NCI-H128 (cell line): ENCODE measurements at regions not wholly inside any gene's neighbourhood (a gene's known extent, or its start where the extent isn't known, plus 50 kb on each side); places are given as distances from the start of the nearest gene placed in this dataset.

Experiments
- DNase-seq: peaks from one replicate; lab custom pipeline; 2025; ENCODE audit not compliant: unreplicated experiment; lab: John Stamatoyannopoulos, UW

- DNase-seq: no peak
Observed at GRCh38 chr10:125222515-125223308, 62.3 kb upstream of the CTBP2 start.

- no peak for DNase-seq
Observed at GRCh38 chr10:125221716-125222115, 61.4 kb upstream of the CTBP2 start.

GRCh38 chr10:125219776-125220175 lies 59.4 kb upstream of the CTBP2 start:
- DNase-seq: no peak

- DNase-seq: no peak
Observed at GRCh38 chr10:125218967-125219366, 58.6 kb upstream of the CTBP2 start.

- DNase-seq: no peak
Observed at GRCh38 chr10:125217990-125218675, 57.8 kb upstream of the CTBP2 start.

- no peak for DNase-seq
Observed at GRCh38 chr10:125216861-125217260, 56.5 kb upstream of the CTBP2 start.

GRCh38 chr10:125216309-125216708 lies 55.9 kb upstream of the CTBP2 start:
- no peak for DNase-seq

- no peak for DNase-seq
Observed at GRCh38 chr10:125214283-125214570, 53.9 kb upstream of the CTBP2 start.

GRCh38 chr10:125213541-125214282 lies 53.3 kb upstream of the CTBP2 start:
- no peak for DNase-seq

- DNase-seq: no peak
Observed at GRCh38 chr10:125212150-125212809, 51.9 kb upstream of the CTBP2 start.
